Esophagus (tissue), 2 donors: ENCODE measurements at regions not wholly inside any gene's neighbourhood (a gene's known extent, or its start where the extent isn't known, plus 50 kb on each side); places are given as distances from the start of the nearest gene placed in this dataset.
"Not testable (repeated sequence)": the region's sequence is repeated elsewhere in the genome, so short reads cannot be mapped to it uniquely, and the experiment has no call there.

Experiments used
- H3K27ac ChIP-seq, 2 donors: one replicate each; pipeline ENCODE4 v1.5.1; 2013; ENCODE audit warnings: low read depth in 2 of 2, mild to moderate bottlenecking in 2 of 2, inconsistent platforms in 1 of 2, low read length in 1 of 2, moderate library complexity in 1 of 2
- H3K27me3 ChIP-seq, 2 donors: one replicate each; pipeline ENCODE4 v1.6.1; 2013; ENCODE audit warnings: low read length in 2 of 2, control low read depth in 1 of 2, mild to moderate bottlenecking in 1 of 2; ENCODE audit not compliant: insufficient read depth in 2 of 2, control insufficient read depth in 1 of 2
- H3K36me3 ChIP-seq, 2 donors: one replicate each; pipeline ENCODE4 v1.6.1; 2013; ENCODE audit warnings: low read length in 1 of 2; ENCODE audit not compliant: control insufficient read depth in 2 of 2, insufficient read depth in 2 of 2
- H3K4me1 ChIP-seq, 2 donors: one replicate each; pipeline ENCODE4 v1.6.1; 2013; ENCODE audit warnings: low read length in 1 of 2; ENCODE audit not compliant: control insufficient read depth in 2 of 2, insufficient read depth in 2 of 2
- H3K4me3 ChIP-seq, 2 donors: one replicate each; pipeline ENCODE4 v1.5.1; 2013; ENCODE audit warnings: low read length in 2 of 2, mild to moderate bottlenecking in 2 of 2, low read depth in 1 of 2, moderate library complexity in 1 of 2
- H3K9me3 ChIP-seq, 2 donors: one replicate each; pipeline ENCODE4 v1.6.1; 2013; ENCODE audit warnings: mild to moderate bottlenecking in 2 of 2, low read depth in 1 of 2, low read length in 1 of 2, moderate library complexity in 1 of 2; ENCODE audit not compliant: control insufficient read depth in 2 of 2, insufficient read depth in 1 of 2
- WGBS, 2 donors: extraction: QIAGEN DNeasy Blood & Tissue Kit; methylation state at CpG; one replicate each; pipeline ENCODE4 v1.1.7; 2013; 5-methylcytosine and 5-hydroxymethylcytosine counted together
- donor health status: healthy with polysubstance abuse.
- donor health status: Bipolar disorder and iron deficiency.

DNA sequence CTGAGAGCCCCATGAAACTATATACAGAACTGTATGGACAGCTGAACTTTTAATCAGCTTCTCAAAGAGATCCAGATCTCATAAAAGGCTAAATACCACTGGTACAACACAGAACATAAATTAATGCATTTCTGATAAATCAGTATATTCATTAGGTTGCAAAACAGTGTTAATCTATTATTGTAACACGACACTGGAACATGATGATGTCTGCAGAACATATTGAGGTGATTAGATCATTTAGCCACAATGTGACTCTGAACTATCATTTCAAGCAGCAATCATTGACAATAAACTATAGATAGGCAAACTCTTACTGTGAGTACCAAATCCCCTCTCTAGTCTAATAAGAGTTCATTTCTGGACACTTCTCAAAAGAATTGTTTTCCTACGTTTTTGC is 50.3 kb downstream of the GASK1B start:
- WGBS, 2 donors = 58 to 71% methylated on average over 2 of the region's 2 CpGs

DNA sequence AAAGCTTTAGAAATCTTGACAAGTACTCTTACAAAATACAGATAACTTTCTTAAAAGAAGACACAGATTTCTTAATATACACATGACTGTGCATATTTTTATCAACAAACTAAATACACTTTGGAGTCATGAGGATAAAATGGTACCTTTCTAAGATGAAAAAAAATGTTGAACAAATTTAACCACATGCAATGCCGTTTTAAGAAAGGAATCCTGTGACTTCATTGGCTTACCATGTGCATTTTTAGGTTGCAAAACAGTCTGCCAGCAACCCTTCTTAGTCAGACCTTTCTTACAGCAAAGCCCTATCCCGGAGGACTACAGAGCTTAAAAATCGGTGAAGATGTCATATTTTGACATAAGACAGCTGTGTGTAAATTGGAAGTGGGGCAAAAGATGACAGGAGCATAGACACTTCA is 51.7 kb downstream of the GASK1B start:
- Histone ChIP-seq H3K27ac (no peak overlapping the region), H3K27me3 (no peaks in the 10 kb centered on the region), H3K4me1 (no peaks in the 10 kb centered on the region), H3K9me3 (no peaks in the 10 kb centered on the region), H3K4me3 (no peak overlapping the region), H3K36me3 (no peaks in the 10 kb centered on the region)
- 35 to 39% methylated on average over 3 of the region's 3 CpGs for WGBS, 2 donors

More for the DNA sequence above, 50.3 kb downstream of the GASK1B start:
- Histone ChIP-seq H3K4me3 (no peak overlapping the region), H3K27ac (no peak overlapping the region), H3K4me1 (no peaks in the 10 kb centered on the region), H3K27me3 (no peaks in the 10 kb centered on the region), H3K9me3 (no peaks in the 10 kb centered on the region), H3K36me3 (no peaks in the 10 kb centered on the region)

- not testable (repeated sequence) for H3K27me3 ChIP-seq, H3K27ac ChIP-seq, H3K36me3 ChIP-seq, H3K4me3 ChIP-seq, H3K4me1 ChIP-seq, H3K9me3 ChIP-seq
- 37 to 46% methylated on average over 6 of the region's 6 CpGs for WGBS, 2 donors
Observed at GRCh38 chr4:158120645-158121151, 52.1 kb downstream of the GASK1B start.

DNA sequence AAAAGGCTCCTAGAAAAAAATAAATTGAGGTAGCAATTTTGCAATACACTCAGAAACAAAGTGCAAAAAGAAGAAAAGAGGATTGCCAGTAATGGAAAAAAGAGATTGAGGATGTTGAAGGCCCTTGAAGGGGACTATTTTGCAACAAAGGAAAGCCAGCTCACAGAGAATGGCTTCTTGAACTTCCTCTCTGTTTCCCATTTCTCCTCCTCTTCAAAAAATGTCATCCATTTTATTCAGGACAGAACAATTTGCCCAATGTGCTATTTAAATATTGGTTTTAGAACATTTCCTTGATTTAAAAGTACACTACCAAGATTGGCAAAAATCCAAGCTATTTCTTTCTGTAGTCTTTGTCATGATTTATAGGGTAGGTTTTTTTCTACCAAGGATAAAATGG is 60.2 kb downstream of the GASK1B start:
- no peak overlapping the region for H3K27ac ChIP-seq
- no peaks in the 10 kb centered on the region for H3K4me1 ChIP-seq
- H3K36me3 ChIP-seq = no peaks in the 10 kb centered on the region
- H3K4me3 ChIP-seq = no peak overlapping the region
- no peaks in the 10 kb centered on the region for H3K27me3 ChIP-seq
- no peaks in the 10 kb centered on the region for H3K9me3 ChIP-seq

- H3K4me3 ChIP-seq = no peak overlapping the region
- WGBS, 2 donors = 67 to 72% methylated on average over 2 of the region's 2 CpGs
- H3K9me3 ChIP-seq = no peaks in the 10 kb centered on the region
- H3K27me3 ChIP-seq = no peaks in the 10 kb centered on the region
- H3K27ac ChIP-seq = no peak overlapping the region
- H3K36me3 ChIP-seq = no peaks in the 10 kb centered on the region
- no peaks in the 10 kb centered on the region for H3K4me1 ChIP-seq
Observed at GRCh38 chr4:158111241-158111640, 61.6 kb downstream of the GASK1B start.

DNA sequence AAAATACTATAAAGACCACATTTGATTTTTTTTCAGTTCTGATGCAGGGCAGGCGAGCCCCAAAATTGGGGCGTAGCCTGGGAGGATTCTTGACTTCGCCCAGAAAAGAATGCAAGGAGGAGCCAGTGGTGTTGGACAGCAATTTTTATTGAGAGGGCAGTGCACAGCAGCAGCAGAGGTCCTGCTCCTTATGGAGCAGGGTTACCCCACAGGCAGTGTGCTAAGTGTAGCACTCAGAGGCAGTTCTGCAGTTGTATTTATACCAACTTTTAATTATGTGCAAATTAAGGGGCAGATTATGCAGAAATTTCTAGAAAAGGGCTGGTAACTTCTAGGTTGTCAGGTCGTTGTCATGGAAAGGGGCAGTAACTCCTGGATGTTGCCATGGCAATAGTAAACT is 69.9 kb downstream of the GASK1B start:
- no peaks in the 10 kb centered on the region for H3K36me3 ChIP-seq
- 73% methylated on average over 4 of the region's 4 CpGs for whole genome bisulfite sequencing, 2 donors
- H3K4me1 ChIP-seq = no peaks in the 10 kb centered on the region
- no peak overlapping the region for H3K4me3 ChIP-seq
- no peaks in the 10 kb centered on the region for H3K9me3 ChIP-seq
- H3K27ac ChIP-seq = no peak overlapping the region
- no peaks in the 10 kb centered on the region for H3K27me3 ChIP-seq

DNA sequence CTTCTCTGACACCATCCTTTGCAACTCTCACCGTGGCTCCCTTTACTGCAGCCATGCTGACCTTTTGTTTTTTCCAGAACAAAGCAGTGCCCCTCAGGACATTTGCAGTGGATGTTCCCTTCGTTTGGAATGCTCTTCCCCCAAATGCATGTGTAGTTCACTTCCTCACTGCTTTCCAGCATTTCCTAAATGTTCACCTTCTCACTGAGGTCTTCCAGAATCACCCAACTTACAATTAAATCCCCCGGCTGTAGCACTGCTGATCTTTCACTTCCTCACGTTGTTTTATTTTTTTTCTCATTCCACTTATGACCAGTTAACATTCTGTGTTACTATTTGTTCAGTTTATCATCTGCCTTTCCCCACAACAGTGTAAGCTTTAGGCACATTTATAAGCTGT is 73.1 kb downstream of the GASK1B start:
- H3K4me3 ChIP-seq = no peak overlapping the region
- 41 to 53% methylated on average over 4 of the region's 4 CpGs for WGBS, 2 donors
- H3K27me3 ChIP-seq = no peaks in the 10 kb centered on the region
- H3K4me1 ChIP-seq = no peaks in the 10 kb centered on the region
- no peak overlapping the region for H3K27ac ChIP-seq
- no peaks in the 10 kb centered on the region for H3K36me3 ChIP-seq
- no peaks in the 10 kb centered on the region for H3K9me3 ChIP-seq

- Histone ChIP-seq H3K4me3 (no peak overlapping the region), H3K36me3 (no peaks in the 10 kb centered on the region), H3K4me1 (no peaks in the 10 kb centered on the region), H3K27ac (no peak overlapping the region), H3K9me3 (no peaks in the 10 kb centered on the region), H3K27me3 (no peaks in the 10 kb centered on the region)
- WGBS, 2 donors = 95 to 100% methylated on average over 1 of the region's 1 CpG
Observed at GRCh38 chr4:158098802-158099201, 74.0 kb downstream of the GASK1B start.

- no peak overlapping the region for H3K4me3 ChIP-seq
- H3K36me3 ChIP-seq = no peaks in the 10 kb centered on the region
- H3K27ac ChIP-seq = no peak overlapping the region
- H3K4me1 ChIP-seq = no peaks in the 10 kb centered on the region
- H3K9me3 ChIP-seq = no peaks in the 10 kb centered on the region
- 63 to 84% methylated on average over 1 of the region's 1 CpG for WGBS, 2 donors
- H3K27me3 ChIP-seq = no peaks in the 10 kb centered on the region
Observed at GRCh38 chr4:158094413-158095134, 78.3 kb downstream of the GASK1B start.

GRCh38 chr4:158090323-158090722 is 82.5 kb downstream of the GASK1B start:
- no peaks in the 10 kb centered on the region for H3K36me3 ChIP-seq
- no peaks in the 10 kb centered on the region for H3K4me1 ChIP-seq
- no peaks in the 10 kb centered on the region for H3K27me3 ChIP-seq
- H3K4me3 ChIP-seq = no peak overlapping the region
- H3K27ac ChIP-seq = no peak overlapping the region
- no peaks in the 10 kb centered on the region for H3K9me3 ChIP-seq
